A549 (cell line): ENCODE measurements at regions not wholly inside any gene's neighbourhood (a gene's known extent, or its start where the extent isn't known, plus 50 kb on each side); places are given as distances from the start of the nearest gene placed in this dataset.

Experiments used
- ATAC-seq, 2 experiments: fragments of 200-7000 bp in 1 of 2; fragments of >200 bp in 1 of 2; cut with Nextera tagmentation in 1 of 2; cut with Tn5 transposase in 1 of 2; 3 replicates each; pipeline versions ENCODE4 v1.8.0 to v1.9.1; 2018 to 2020; ENCODE audit warnings: mild to moderate bottlenecking in 1 of 2, moderate library complexity in 1 of 2
- CTCF ChIA-PET: fragments of 300-600 bp; sonication (Branson Sonifier 250); formaldehyde crosslinking; extraction: SDS; loops from one replicate; lab custom pipeline; 2021; ENCODE audit warnings: antibody characterized with exemption, inconsistent platforms; lab: Yijun Ruan, JAX
- POLR2A ChIA-PET: fragments of 350-600 bp; formaldehyde crosslinking; extraction: SDS; loops from one replicate; lab custom pipeline; 2021; ENCODE audit warnings: antibody characterized with exemption, inconsistent platforms; lab: Yijun Ruan, JAX
- DNase-seq, 2 experiments: peaks; one replicate each; pipeline versions ENCODE4 v3.0.0 to v3.0.0-alpha.2; 2011 to 2016; ENCODE audit warnings: low read depth in 1 of 2, low spot score in 1 of 2
- FAIRE-seq: peaks from 2 replicates; lab custom pipeline; 2011; peaks lifted over from hg19 to GRCh38; lab: Jason Lieb, UNC
- H3K27ac ChIP-seq, 2 experiments: fragments of >200 bp; sonication (Bioruptor Twin); formaldehyde crosslinking; 3 replicates each; pipeline ENCODE4 v1.5.1; 2016 to 2017
- H3K4me1 ChIP-seq: fragments of >200 bp; sonication (Bioruptor Twin); formaldehyde crosslinking; 3 replicates; pipeline ENCODE4 v1.6.1; 2016
- H3K4me2 ChIP-seq: fragments of >200 bp; sonication (Bioruptor Twin); formaldehyde crosslinking; 3 replicates; pipeline ENCODE4 v1.6.1; 2016
- H3K4me3 ChIP-seq: fragments of >200 bp; sonication (Bioruptor Twin); formaldehyde crosslinking; 3 replicates; pipeline ENCODE4 v1.5.1; 2016
- H3K9me3 ChIP-seq: fragments of >200 bp; sonication (Bioruptor Twin); formaldehyde crosslinking; 3 replicates; pipeline ENCODE4 v1.6.1; 2016
- BHLHE40 ChIP-seq: IDR thresholded peaks from 2 replicates; pipeline ENCODE4 v1.6.1; 2012; ENCODE audit warnings: low read depth, low read length, inconsistent platforms
- CBX8 ChIP-seq: fragments of 200-600 bp; sonication (generic); IDR thresholded peaks from 2 replicates; pipeline ENCODE4 v1.6.1; 2016
- CEBPB ChIP-seq, 2 experiments: fragments of >200 bp in 1 of 2; sonication (Bioruptor Twin) in 1 of 2; formaldehyde crosslinking in 1 of 2; IDR thresholded peaks; 2 replicates each; pipeline ENCODE4 v1.6.1; 2012 to 2016
- EHF ChIP-seq: fragments of 250-450 bp; sonication (Bioruptor Pico); IDR thresholded peaks from 2 replicates; pipeline ENCODE4 v1.5.0; 2020; ENCODE audit warnings: mild to moderate bottlenecking
- EHMT2 ChIP-seq: fragments of 200-600 bp; sonication (generic); IDR thresholded peaks from 2 replicates; pipeline ENCODE4 v1.6.1; 2016; ENCODE audit warnings: antibody characterized with exemption, low read depth, mild to moderate bottlenecking, moderate library complexity
- FOSB ChIP-seq: fragments of 250-450 bp; sonication (Bioruptor Pico); IDR thresholded peaks from 2 replicates; pipeline ENCODE4 v1.5.0; 2020; ENCODE audit warnings: mild to moderate bottlenecking, moderate library complexity
- FOSL2 ChIP-seq, 2 experiments: fragments of 450-650 bp in 1 of 2; fragments of >200 bp in 1 of 2; sonication (Bioruptor Twin) in 1 of 2; formaldehyde crosslinking; IDR thresholded peaks; 2 replicates each; pipeline versions ENCODE4 v1.5.0 to v1.6.1; 2016 to 2020; ENCODE audit warnings: mild to moderate bottlenecking in 1 of 2, moderate library complexity in 1 of 2
- HDAC2 ChIP-seq: fragments of 200-600 bp; sonication (generic); IDR thresholded peaks from 2 replicates; pipeline ENCODE4 v1.6.1; 2016
- HEYL ChIP-seq: fragments of 250-450 bp; sonication (Bioruptor Pico); IDR thresholded peaks from 2 replicates; pipeline ENCODE4 v1.8.0; 2021; ENCODE audit warnings: mild to moderate bottlenecking, moderate library complexity
- HMGXB4 ChIP-seq: fragments of 250-450 bp; sonication (Bioruptor Pico); IDR thresholded peaks from 2 replicates; pipeline ENCODE4 v1.5.0; 2021; ENCODE audit warnings: mild to moderate bottlenecking, moderate library complexity, borderline replicate concordance
- HOXA7 ChIP-seq: fragments of 250-450 bp; sonication (Bioruptor Pico); IDR thresholded peaks from 2 replicates; pipeline ENCODE4 v1.5.0; 2020; ENCODE audit warnings: mild to moderate bottlenecking, moderate library complexity
- HOXB13 ChIP-seq: fragments of 250-450 bp; sonication (Bioruptor Pico); IDR thresholded peaks from 2 replicates; pipeline ENCODE4 v1.5.0; 2020; ENCODE audit warnings: low read depth, mild to moderate bottlenecking, moderate library complexity
- KDM5A ChIP-seq: fragments of 200-600 bp; sonication (generic); IDR thresholded peaks from 2 replicates; pipeline ENCODE4 v1.6.1; 2016; ENCODE audit warnings: antibody characterized with exemption, mild to moderate bottlenecking
- NFE2L2 ChIP-seq: fragments of 150-350 bp; conservative IDR thresholded peaks from 2 replicates; pipeline ENCODE4 v1.6.1; 2014; ENCODE audit warnings: low read length
- PBX3 ChIP-seq: IDR thresholded peaks from 2 replicates; pipeline ENCODE4 v1.6.1; 2012
- POLR2A ChIP-seq: IDR thresholded peaks from 2 replicates; pipeline ENCODE4 v1.6.1; 2012; ENCODE audit warnings: mild to moderate bottlenecking, low read length
- RAD21 ChIP-seq, 2 experiments: fragments of >200 bp in 1 of 2; sonication (Bioruptor Twin) in 1 of 2; formaldehyde crosslinking in 1 of 2; IDR thresholded peaks in 1 of 2; conservative IDR thresholded peaks in 1 of 2; 2 replicates in 1 of 2; 3 replicates in 1 of 2; pipeline ENCODE4 v1.6.1; 2012 to 2018; ENCODE audit warnings: inconsistent platforms in 1 of 2
- RCOR1 ChIP-seq: fragments of 150-350 bp; IDR thresholded peaks from 2 replicates; pipeline ENCODE4 v1.6.1; 2014; ENCODE audit warnings: antibody characterized with exemption, low read length, low read depth
- SMC3 ChIP-seq: fragments of >200 bp; sonication (Bioruptor Twin); formaldehyde crosslinking; IDR thresholded peaks from 3 replicates; pipeline ENCODE4 v1.6.1; 2018; ENCODE audit warnings: inconsistent platforms
- SREBF2 ChIP-seq: fragments of 450-650 bp; IDR thresholded peaks from 2 replicates; pipeline ENCODE4 v1.6.1; 2014; ENCODE audit warnings: mild to moderate bottlenecking, moderate library complexity
- TP53 ChIP-seq: fragments of 250-450 bp; sonication (Bioruptor Pico); IDR thresholded peaks from 2 replicates; pipeline ENCODE4 v1.5.0; 2021; ENCODE audit warnings: mild to moderate bottlenecking, moderate library complexity
- ZC3H11A ChIP-seq: fragments of 450-650 bp; IDR thresholded peaks from 2 replicates; pipeline ENCODE4 v1.6.1; 2014; ENCODE audit warnings: antibody characterized with exemption, mild to moderate bottlenecking
- ZFP36 ChIP-seq: fragments of 450-650 bp; IDR thresholded peaks from 2 replicates; pipeline ENCODE4 v1.6.1; 2014; ENCODE audit warnings: borderline replicate concordance; ENCODE audit not compliant: partially characterized antibody
- ZSCAN20 ChIP-seq: fragments of 250-450 bp; sonication (Bioruptor Pico); IDR thresholded peaks from 2 replicates; pipeline ENCODE4 v1.8.0; 2022; ENCODE audit warnings: mild to moderate bottlenecking, moderate library complexity
- WGBS: methylation state at CpG from one replicate; pipeline ENCODE4 v1.1.6; 2017; ENCODE audit errors: missing lambda C conversion rate; 5-methylcytosine and 5-hydroxymethylcytosine counted together
- TF ChIP-seq, protein P1 (sequence below): fragments of >200 bp; sonication (Bioruptor Twin); formaldehyde crosslinking; IDR thresholded peaks from 2 replicates; pipeline ENCODE4 v1.6.1; 2016
- TF ChIP-seq, protein P2 (sequence below): IDR thresholded peaks from 2 replicates; pipeline ENCODE4 v1.6.1; 2012
- TF ChIP-seq, protein P3 (sequence below): fragments of >200 bp; sonication (Bioruptor Twin); formaldehyde crosslinking; IDR thresholded peaks from 3 replicates; pipeline ENCODE4 v1.5.1; 2016

- Histone ChIP-seq H3K9me3 (no peaks in the 10 kb centered on the region), H3K27ac (no peak overlapping the region), H3K4me3 (no peak overlapping the region), H3K4me1 (no peaks in the 10 kb centered on the region), H3K4me2 (no peak overlapping the region)
- ATAC-seq = no peak
- TF ChIP-seq, protein P1, sequence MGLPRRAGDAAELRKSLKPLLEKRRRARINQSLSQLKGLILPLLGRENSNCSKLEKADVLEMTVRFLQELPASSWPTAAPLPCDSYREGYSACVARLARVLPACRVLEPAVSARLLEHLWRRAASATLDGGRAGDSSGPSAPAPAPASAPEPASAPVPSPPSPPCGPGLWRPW = no peak
- TF ChIP-seq, protein P2, sequence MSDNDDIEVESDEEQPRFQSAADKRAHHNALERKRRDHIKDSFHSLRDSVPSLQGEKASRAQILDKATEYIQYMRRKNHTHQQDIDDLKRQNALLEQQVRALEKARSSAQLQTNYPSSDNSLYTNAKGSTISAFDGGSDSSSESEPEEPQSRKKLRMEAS = no peak
- TF ChIP-seq EHMT2 (no peak), NFE2L2 (no peak), HOXB13 (CRISPR knock-in tag) (no peak), SREBF2 (no peak), CBX8 (no peak), POLR2A (no peak), BHLHE40 (no peak), TP53 (CRISPR knock-in tag) (no peak), ZC3H11A (no peak), FOSB (CRISPR knock-in tag) (no peak), HMGXB4 (no peak), ZFP36 (no peak), RAD21 (conservative IDR thresholded peaks at IDR 0.05 in 1 of 2, IDR thresholded peaks at IDR 0.05 in 1 of 2) (no peak), FOSL2 (IDR thresholded peaks at IDR 0.05) (no peak), FOSL2 (CRISPR knock-in tag; IDR thresholded peaks at IDR 0.05) (no peak), SMC3 (no peak)
- TF ChIP-seq, all 56 proteins: peak for 0
- POLR2A ChIA-PET = no interaction called here
- FAIRE-seq (no peak), DNase-seq (no peak)
- CTCF ChIA-PET = no interaction called here
Measured at GRCh38 chr3:26964313-26964712, 341.7 kb downstream of the LRRC3B start.

- Histone ChIP-seq H3K4me1 (no peaks in the 10 kb centered on the region), H3K4me3 (no peak overlapping the region), H3K27ac (no peak overlapping the region), H3K9me3 (no peaks in the 10 kb centered on the region), H3K4me2 (no peak overlapping the region)
- ATAC-seq = no peak
- no peak for DNase-seq
- no peak for TF ChIP-seq HDAC2
- WGBS = 3% methylated on average over 2 of the region's 2 CpGs
- ChIA-PET POLR2A (no interaction called here), CTCF (no interaction called here)
- FAIRE-seq = no peak
Measured at GRCh38 chr3:26964836-26965235, 342.3 kb downstream of the LRRC3B start.

- POLR2A ChIA-PET = no interaction called here
- Histone ChIP-seq H3K4me2 (no peak overlapping the region), H3K4me3 (no peak overlapping the region), H3K4me1 (no peaks in the 10 kb centered on the region), H3K27ac (no peak overlapping the region), H3K9me3 (no peaks in the 10 kb centered on the region)
- WGBS = 0% methylated on average over 1 of the region's 1 CpG
- CTCF ChIA-PET = no interaction called here
- no peak for TF ChIP-seq RAD21 (conservative IDR thresholded peaks at IDR 0.05 in 1 of 2, IDR thresholded peaks at IDR 0.05 in 1 of 2)
- FAIRE-seq (no peak), ATAC-seq (no peak), DNase-seq (no peak)
Measured at GRCh38 chr3:26967501-26967900, 344.9 kb downstream of the LRRC3B start.

DNA sequence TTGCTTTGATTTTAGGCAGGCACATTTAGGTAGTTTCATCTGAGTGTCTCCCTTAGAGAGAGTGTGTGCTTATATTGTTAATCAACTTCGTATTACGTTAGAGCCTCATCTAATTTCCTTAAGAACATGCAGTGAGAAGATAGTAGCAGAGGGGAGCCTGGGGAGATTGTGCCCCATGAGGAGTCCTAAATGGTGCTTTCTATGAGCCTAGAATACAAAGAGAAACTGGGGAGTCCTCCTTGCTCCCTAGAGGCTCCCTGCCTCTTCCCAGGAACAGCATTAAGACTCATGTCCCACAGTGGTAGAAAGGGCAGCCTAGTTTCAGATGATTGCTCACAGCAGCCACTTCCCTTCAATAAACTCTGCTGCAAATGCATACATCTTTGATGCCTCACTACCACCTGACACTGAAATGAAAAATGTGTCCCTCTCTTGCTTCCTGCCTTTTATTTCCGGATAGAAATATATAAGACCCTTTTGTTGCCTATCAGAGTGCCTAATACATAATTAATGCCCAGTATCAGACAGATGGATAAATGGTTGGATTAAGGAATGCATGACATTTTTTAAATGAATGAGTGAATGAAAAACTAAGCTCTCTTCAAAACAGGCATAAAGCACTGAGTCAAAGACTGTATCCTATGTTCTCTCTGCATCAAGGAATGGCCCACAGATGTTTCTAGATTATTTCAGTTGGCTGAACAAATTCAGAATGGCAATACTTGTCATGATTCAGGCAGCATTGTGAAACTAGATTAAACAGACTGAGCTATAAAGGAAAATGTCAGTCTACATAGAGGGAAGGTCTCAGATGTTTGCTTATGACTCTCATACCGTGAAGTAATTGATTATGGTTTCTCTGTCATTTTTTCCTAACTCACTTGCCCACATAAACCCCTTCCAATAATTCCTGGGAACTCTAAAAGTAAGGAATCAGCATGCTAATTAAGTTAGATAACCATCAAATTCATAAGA lies 362.1 kb downstream of the LRRC3B start:
- 1% methylated on average over 4 of the region's 4 CpGs for WGBS
- FAIRE-seq (no peak), ATAC-seq (no peak), DNase-seq (no peak)
- no peak overlapping the region for H3K4me2 ChIP-seq
- no peaks in the 10 kb centered on the region for H3K9me3 ChIP-seq
- CTCF ChIA-PET = no interaction called here
- no peak overlapping the region for H3K27ac ChIP-seq
- H3K4me3 ChIP-seq = no peak overlapping the region
- H3K4me1 ChIP-seq = no peaks in the 10 kb centered on the region
- POLR2A ChIA-PET = no interaction called here
- TF ChIP-seq HEYL (no peak), HOXA7 (CRISPR knock-in tag) (no peak), RCOR1 (no peak), CEBPB (IDR thresholded peaks at IDR 0.05) (no peak), PBX3 (no peak), EHF (CRISPR knock-in tag) (no peak), CBX8 (no peak), KDM5A (no peak), ZSCAN20 (CRISPR knock-in tag) (no peak), EHMT2 (no peak)
- TF ChIP-seq, protein P1 = no peak
- TF ChIP-seq, protein P3, sequence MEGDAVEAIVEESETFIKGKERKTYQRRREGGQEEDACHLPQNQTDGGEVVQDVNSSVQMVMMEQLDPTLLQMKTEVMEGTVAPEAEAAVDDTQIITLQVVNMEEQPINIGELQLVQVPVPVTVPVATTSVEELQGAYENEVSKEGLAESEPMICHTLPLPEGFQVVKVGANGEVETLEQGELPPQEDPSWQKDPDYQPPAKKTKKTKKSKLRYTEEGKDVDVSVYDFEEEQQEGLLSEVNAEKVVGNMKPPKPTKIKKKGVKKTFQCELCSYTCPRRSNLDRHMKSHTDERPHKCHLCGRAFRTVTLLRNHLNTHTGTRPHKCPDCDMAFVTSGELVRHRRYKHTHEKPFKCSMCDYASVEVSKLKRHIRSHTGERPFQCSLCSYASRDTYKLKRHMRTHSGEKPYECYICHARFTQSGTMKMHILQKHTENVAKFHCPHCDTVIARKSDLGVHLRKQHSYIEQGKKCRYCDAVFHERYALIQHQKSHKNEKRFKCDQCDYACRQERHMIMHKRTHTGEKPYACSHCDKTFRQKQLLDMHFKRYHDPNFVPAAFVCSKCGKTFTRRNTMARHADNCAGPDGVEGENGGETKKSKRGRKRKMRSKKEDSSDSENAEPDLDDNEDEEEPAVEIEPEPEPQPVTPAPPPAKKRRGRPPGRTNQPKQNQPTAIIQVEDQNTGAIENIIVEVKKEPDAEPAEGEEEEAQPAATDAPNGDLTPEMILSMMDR = no peak
